ENCODE measurements at regions not wholly inside any gene's neighbourhood (a gene's known extent, or its start where the extent isn't known, plus 50 kb on each side); places are given as distances from the start of the nearest gene placed in this dataset.

DNA sequence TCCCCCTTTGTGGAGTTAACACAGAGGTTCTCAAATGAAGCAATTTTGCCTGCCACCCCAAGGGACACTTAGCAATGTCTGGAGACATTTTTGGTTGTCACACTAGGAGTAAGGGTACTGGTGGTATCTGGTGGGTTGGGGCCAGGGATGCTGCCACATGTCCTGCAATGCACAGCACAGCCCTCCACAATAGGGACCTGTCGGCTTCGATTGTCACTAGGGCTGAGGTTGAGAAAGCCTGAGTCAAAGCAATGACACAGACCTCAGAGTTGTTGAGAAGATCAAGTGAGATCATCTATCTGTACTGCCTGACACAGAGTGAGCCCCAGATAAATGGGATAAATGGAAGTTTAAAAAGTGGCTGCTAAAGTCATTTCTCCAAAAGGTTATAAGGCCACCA, 249.2 kb upstream of the KLF4 start:
- Histone ChIP-seq H3K27ac (ENCODE audit: insufficient read depth, low read depth, low read length) (no peak overlapping the region), H3K9ac (replicated peaks; ENCODE audit: extremely low read depth, insufficient read depth, low read length) (no peak overlapping the region), H3K9me1 (replicated peaks; ENCODE audit: control insufficient read depth, extremely low read depth, insufficient read depth, low read length) (no peaks in the 10 kb centered on the region), H3K4me1 (ENCODE audit: control insufficient read depth, extremely low read depth, insufficient read depth, low read length) (peaks cover under 1% of the 10 kb centered on the region), H4K20me1 (replicated peaks; ENCODE audit: control insufficient read depth, extremely low read depth, insufficient read depth, low read length) (no peaks in the 10 kb centered on the region), H3K9me3 (replicated peaks; ENCODE audit: control insufficient read depth, insufficient read depth, low read length) (no peaks in the 10 kb centered on the region), H3K4me2 (ENCODE audit: insufficient read depth, low read length) (no peak overlapping the region), H3K4me3 (replicated peaks in 1 of 3; ENCODE audit: insufficient read depth in 1 of 3, low read depth in 1 of 3, low read length in 3 of 3) (no peak overlapping the region), H2AFZ (ENCODE audit: low read depth, low read length) (no peak overlapping the region), H3K27me3 (ENCODE audit: control insufficient read depth in 2 of 2, insufficient read depth in 2 of 2, low read length in 2 of 2) (no peaks in the 10 kb centered on the region), H3K36me3 (ENCODE audit: control insufficient read depth in 2 of 2, extremely low read depth in 1 of 2, insufficient read depth in 2 of 2, low read length in 2 of 2) (no peaks in the 10 kb centered on the region), H3K79me2 (ENCODE audit: control insufficient read depth, insufficient read depth, low read length) (no peaks in the 10 kb centered on the region)
- dilution Hi-C loops (cut with MboI; ENCODE audit: extremely low pct_ligation_motif_present, low sequenced_read_pairs) = no loop called here
- FAIRE-seq (no peak), DNase-seq (ENCODE audit: low read depth, low spot score) (no peak)
- TF ChIP-seq FOS (IDR thresholded peaks at IDR 0.05; ENCODE audit: borderline replicate concordance, insufficient read depth, low read length) (no peak), POLR2AphosphoS5 (IDR thresholded peaks at IDR 0.05; ENCODE audit: insufficient read depth, low read depth, low read length) (no peak), POLR2A (IDR thresholded peaks at IDR 0.05; ENCODE audit: low read depth, low read length) (no peak), GATA2 (IDR thresholded peaks at IDR 0.05; ENCODE audit: insufficient read depth, insufficient read length, low read depth, low read length) (no peak), MYC (IDR thresholded peaks at IDR 0.05; ENCODE audit: low read depth, low read length) (no peak), EZH2 (IDR thresholded peaks at IDR 0.05; ENCODE audit: borderline replicate concordance, low read depth, low read length, severe bottlenecking) (no peak), JUN (IDR thresholded peaks at IDR 0.05; ENCODE audit: borderline replicate concordance, insufficient read depth, insufficient read length, low read depth) (no peak)
- TF ChIP-seq, protein P1, sequence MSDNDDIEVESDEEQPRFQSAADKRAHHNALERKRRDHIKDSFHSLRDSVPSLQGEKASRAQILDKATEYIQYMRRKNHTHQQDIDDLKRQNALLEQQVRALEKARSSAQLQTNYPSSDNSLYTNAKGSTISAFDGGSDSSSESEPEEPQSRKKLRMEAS (IDR thresholded peaks at IDR 0.05; ENCODE audit: insufficient read depth, insufficient read length) = no peak
- TF ChIP-seq, protein P2, sequence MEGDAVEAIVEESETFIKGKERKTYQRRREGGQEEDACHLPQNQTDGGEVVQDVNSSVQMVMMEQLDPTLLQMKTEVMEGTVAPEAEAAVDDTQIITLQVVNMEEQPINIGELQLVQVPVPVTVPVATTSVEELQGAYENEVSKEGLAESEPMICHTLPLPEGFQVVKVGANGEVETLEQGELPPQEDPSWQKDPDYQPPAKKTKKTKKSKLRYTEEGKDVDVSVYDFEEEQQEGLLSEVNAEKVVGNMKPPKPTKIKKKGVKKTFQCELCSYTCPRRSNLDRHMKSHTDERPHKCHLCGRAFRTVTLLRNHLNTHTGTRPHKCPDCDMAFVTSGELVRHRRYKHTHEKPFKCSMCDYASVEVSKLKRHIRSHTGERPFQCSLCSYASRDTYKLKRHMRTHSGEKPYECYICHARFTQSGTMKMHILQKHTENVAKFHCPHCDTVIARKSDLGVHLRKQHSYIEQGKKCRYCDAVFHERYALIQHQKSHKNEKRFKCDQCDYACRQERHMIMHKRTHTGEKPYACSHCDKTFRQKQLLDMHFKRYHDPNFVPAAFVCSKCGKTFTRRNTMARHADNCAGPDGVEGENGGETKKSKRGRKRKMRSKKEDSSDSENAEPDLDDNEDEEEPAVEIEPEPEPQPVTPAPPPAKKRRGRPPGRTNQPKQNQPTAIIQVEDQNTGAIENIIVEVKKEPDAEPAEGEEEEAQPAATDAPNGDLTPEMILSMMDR (IDR thresholded peaks at IDR 0.05; ENCODE audit: extremely low read depth in 1 of 2, insufficient read depth in 1 of 2, low read depth in 1 of 2, low read length in 2 of 2) = no peak
- no TSS peak for BruUV-seq (replicated peaks)
- intact Hi-C loops (cut with micrococcal nuclease) = no loop called here
- ChIA-PET CTCF (no interaction called here), POLR2A (interaction anchor here (0.9 kb wide), 1 partner anchor 14 kb away, joined by 3 read pairs; no protein-coding TSS in a partner anchor)

Data from endothelial cell of umbilical vein (primary cell).